B cell (primary cell): ENCODE measurements at regions not wholly inside any gene's neighbourhood (a gene's known extent, or its start where the extent isn't known, plus 50 kb on each side); places are given as distances from the start of the nearest gene placed in this dataset.

Experiments used
- ATAC-seq: fragments of 200-7000 bp; cut with Tn5 transposase; one replicate; pipeline ENCODE4 v1.10.0; 2021; ENCODE audit warnings: low read depth, mild to moderate bottlenecking, moderate number of reproducible peaks, moderate library complexity
- CTCF ChIA-PET: fragments of 350-600 bp; sonication (Branson Sonifier 250); formaldehyde crosslinking; loops from one replicate; lab custom pipeline; 2021; ENCODE audit warnings: antibody characterized with exemption, inconsistent platforms; lab: Charles Lee
- POLR2A ChIA-PET: fragments of 350-600 bp; sonication (Branson Sonifier 250); formaldehyde crosslinking; loops from one replicate; lab custom pipeline; 2021; ENCODE audit warnings: antibody characterized with exemption; lab: Charles Lee
- DNase-seq: peaks from one replicate; pipeline ENCODE4 v3.0.0; 2013
- H2AFZ ChIP-seq: 2 replicates; pipeline ENCODE4 v1.6.1; 2012; ENCODE audit warnings: mild to moderate bottlenecking, low read depth, low read length; ENCODE audit not compliant: insufficient read depth, poor library complexity, severe bottlenecking
- H3K27ac ChIP-seq, 2 donors: 1 replicate in 1 of 2; 2 replicates in 1 of 2; pipeline ENCODE4 v1.5.1; 2012 to 2013; ENCODE audit warnings: low read length in 2 of 2, mild to moderate bottlenecking in 2 of 2, moderate library complexity in 1 of 2
- H3K27me3 ChIP-seq, 4 experiments: fragments of 200-600 bp in 1 of 4; sonication (generic) in 1 of 4; replicated peaks in 1 of 4; 1 replicate in 2 of 4; 2 replicates in 2 of 4; pipeline versions ENCODE4 v1.6.1 to v1.7.0; 2013 to 2016; ENCODE audit warnings: low read length in 3 of 4, mild to moderate bottlenecking in 2 of 4, mixed read lengths in 1 of 4, moderate library complexity in 1 of 4; ENCODE audit not compliant: insufficient read depth in 4 of 4, control insufficient read depth in 3 of 4; ENCODE audit errors: control extremely low read depth in 1 of 4
- H3K36me3 ChIP-seq, 2 experiments: replicated peaks in 1 of 2; 1 replicate in 1 of 2; 2 replicates in 1 of 2; pipeline versions ENCODE4 v1.6.1 to v1.7.1; 2013; ENCODE audit warnings: low read length in 1 of 2; ENCODE audit not compliant: insufficient read depth in 2 of 2, control insufficient read depth in 1 of 2; ENCODE audit errors: control extremely low read depth in 1 of 2, extremely low read depth in 1 of 2
- H3K4me1 ChIP-seq, 2 donors: fragments of 200-600 bp in 1 of 2; sonication (generic) in 1 of 2; 1 replicate in 1 of 2; 2 replicates in 1 of 2; pipeline versions ENCODE4 v1.5.1 to v1.6.1; 2013 to 2017; ENCODE audit warnings: low read length in 2 of 2; ENCODE audit not compliant: control insufficient read depth in 2 of 2, insufficient read depth in 2 of 2
- H3K4me2 ChIP-seq: replicated peaks from 2 replicates; pipeline ENCODE3; 2012; ENCODE audit warnings: mild to moderate bottlenecking, low read depth, low read length; ENCODE audit not compliant: poor library complexity, severe bottlenecking
- H3K4me3 ChIP-seq, 5 experiments: fragments of 200-600 bp in 1 of 5; sonication (generic) in 1 of 5; 1 replicate in 3 of 5; 2 replicates in 2 of 5; pipeline versions ENCODE4 v1.5.1 to v1.7.0; 2011 to 2016; ENCODE audit warnings: low read length in 4 of 5, mild to moderate bottlenecking in 4 of 5, low read depth in 2 of 5, control low read depth in 1 of 5, moderate library complexity in 1 of 5; ENCODE audit not compliant: insufficient read depth in 1 of 5; ENCODE audit errors: control extremely low read depth in 1 of 5, extremely low read depth in 1 of 5
- H3K79me2 ChIP-seq: fragments of 200-600 bp; sonication (generic); one replicate; pipeline ENCODE4 v1.6.0; 2016; ENCODE audit warnings: low read length; ENCODE audit not compliant: control insufficient read depth, insufficient read depth
- H3K9ac ChIP-seq: fragments of 200-600 bp; sonication (generic); 2 replicates; pipeline ENCODE4 v1.6.1; 2017; ENCODE audit warnings: mild to moderate bottlenecking, low read length, moderate library complexity
- H3K9me3 ChIP-seq, 3 donors: one replicate each; pipeline versions ENCODE4 v1.6.1 to v1.7.1; 2013; ENCODE audit warnings: low read length in 2 of 3; ENCODE audit not compliant: control insufficient read depth in 2 of 3, insufficient read depth in 1 of 3; ENCODE audit errors: control extremely low read depth in 1 of 3
- H4K20me1 ChIP-seq: 2 replicates; pipeline ENCODE4 v1.6.0; 2012; ENCODE audit warnings: mild to moderate bottlenecking, low read length; ENCODE audit not compliant: insufficient read depth, control insufficient read depth, poor library complexity, severe bottlenecking
- H3K27ac Mint-ChIP-seq: one replicate; pipeline ENCODE4 v1.8.0; 2021; ENCODE audit warnings: mixed read lengths
- H3K27me3 Mint-ChIP-seq: one replicate; pipeline ENCODE4 v1.8.0; 2021; ENCODE audit warnings: mixed read lengths
- H3K4me1 Mint-ChIP-seq: one replicate; pipeline ENCODE4 v1.8.0; 2021; ENCODE audit warnings: mixed read lengths
- H3K4me3 Mint-ChIP-seq: one replicate; pipeline ENCODE4 v1.8.0; 2021; ENCODE audit warnings: mixed read lengths
- H3K9me3 Mint-ChIP-seq: one replicate; pipeline ENCODE4 v1.8.0; 2022; ENCODE audit warnings: mixed read lengths; ENCODE audit not compliant: insufficient read depth
- EZH2 ChIP-seq: IDR thresholded peaks from 2 replicates; pipeline ENCODE4 v1.6.1; 2012; ENCODE audit warnings: borderline replicate concordance, low read depth, mild to moderate bottlenecking, moderate library complexity, low read length; ENCODE audit not compliant: insufficient read depth, poor library complexity, severe bottlenecking
- WGBS: methylation state at CpG from one replicate; pipeline ENCODE4 v1.1.5; 2013; ENCODE audit warnings: missing lambda C conversion rate; ENCODE audit not compliant: insufficient coverage; 5-methylcytosine and 5-hydroxymethylcytosine counted together
- intact Hi-C: fragments of 100-400 bp; cut with micrococcal nuclease; formaldehyde crosslinking; loops from one replicate; pipeline ENCODE4 v1.10.0; 2022
- TF ChIP-seq, protein P1 (sequence below): fragments of 200-600 bp; IDR thresholded peaks from one replicate; pipeline ENCODE4 v1.8.0; 2022; ENCODE audit warnings: antibody characterized with exemption, mild to moderate bottlenecking

DNA sequence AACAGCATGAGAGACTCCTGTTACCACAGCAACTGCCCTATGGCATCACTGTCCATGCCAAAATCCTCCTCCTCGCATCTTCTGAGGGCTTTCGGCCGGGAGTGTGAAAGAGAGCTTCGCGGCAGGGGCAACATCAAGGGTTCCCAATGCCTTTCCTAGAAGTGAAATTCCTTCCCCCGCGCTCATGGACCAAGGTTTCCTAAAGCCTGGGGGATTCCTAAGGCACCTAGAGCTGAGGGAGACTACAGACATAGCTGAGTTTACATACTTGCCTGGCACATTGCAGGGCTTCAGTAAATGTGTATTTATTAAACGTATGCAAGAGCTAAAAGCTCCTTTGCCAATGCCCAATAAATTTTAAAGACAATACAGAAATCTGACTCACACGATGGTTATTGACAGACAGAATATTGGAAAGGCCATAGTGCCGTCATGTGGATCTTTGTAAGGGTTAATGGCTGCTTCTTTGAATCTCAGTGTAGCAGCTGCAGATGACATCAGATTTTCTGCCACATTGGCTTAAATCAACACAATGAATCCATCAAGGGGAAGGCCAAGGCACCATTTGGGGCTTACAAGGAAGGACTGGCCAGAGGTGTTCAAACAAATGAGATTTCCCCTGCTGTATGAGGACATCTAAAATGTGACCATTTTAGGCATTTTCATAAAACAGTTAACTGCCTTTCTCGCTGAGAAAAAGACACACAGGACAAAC, 281.2 kb upstream of the JARID2 start:
- Histone ChIP-seq H3K4me2 (no peak overlapping the region), H3K4me1 (no peaks in the 10 kb centered on the region), H3K9ac (no peak overlapping the region), H3K4me3 (no peak overlapping the region), H3K27me3 (no peaks in the 10 kb centered on the region), H2AFZ (no peak overlapping the region), H3K27ac (no peak overlapping the region), H3K36me3 (no peaks in the 10 kb centered on the region), H4K20me1 (no peaks in the 10 kb centered on the region), H3K9me3 (peaks cover 0 to 5% (median 3%) of the 10 kb centered on the region in 3 donors), H3K79me2 (no peaks in the 10 kb centered on the region)
- H3K27ac Mint-ChIP-seq = no peak overlapping the region
- no peak for TF ChIP-seq EZH2
- TF ChIP-seq, protein P1, sequence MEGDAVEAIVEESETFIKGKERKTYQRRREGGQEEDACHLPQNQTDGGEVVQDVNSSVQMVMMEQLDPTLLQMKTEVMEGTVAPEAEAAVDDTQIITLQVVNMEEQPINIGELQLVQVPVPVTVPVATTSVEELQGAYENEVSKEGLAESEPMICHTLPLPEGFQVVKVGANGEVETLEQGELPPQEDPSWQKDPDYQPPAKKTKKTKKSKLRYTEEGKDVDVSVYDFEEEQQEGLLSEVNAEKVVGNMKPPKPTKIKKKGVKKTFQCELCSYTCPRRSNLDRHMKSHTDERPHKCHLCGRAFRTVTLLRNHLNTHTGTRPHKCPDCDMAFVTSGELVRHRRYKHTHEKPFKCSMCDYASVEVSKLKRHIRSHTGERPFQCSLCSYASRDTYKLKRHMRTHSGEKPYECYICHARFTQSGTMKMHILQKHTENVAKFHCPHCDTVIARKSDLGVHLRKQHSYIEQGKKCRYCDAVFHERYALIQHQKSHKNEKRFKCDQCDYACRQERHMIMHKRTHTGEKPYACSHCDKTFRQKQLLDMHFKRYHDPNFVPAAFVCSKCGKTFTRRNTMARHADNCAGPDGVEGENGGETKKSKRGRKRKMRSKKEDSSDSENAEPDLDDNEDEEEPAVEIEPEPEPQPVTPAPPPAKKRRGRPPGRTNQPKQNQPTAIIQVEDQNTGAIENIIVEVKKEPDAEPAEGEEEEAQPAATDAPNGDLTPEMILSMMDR = no peak
- DNase-seq (no peak), ATAC-seq (no peak)
- ChIA-PET POLR2A (no interaction called here), CTCF (interaction anchor here (0.7 kb wide), 1 partner anchor 498 kb away, joined by 6 read pairs; no protein-coding TSS in a partner anchor)
- intact Hi-C loops = no loop called here
- 89% methylated on average over 9 of the region's 11 CpGs for WGBS
- no peaks in the 10 kb centered on the region for H3K4me1 Mint-ChIP-seq
- peaks cover 2% of the 10 kb centered on the region for H3K27me3 Mint-ChIP-seq
- H3K4me3 Mint-ChIP-seq = no peak overlapping the region
- peaks cover 6% of the 10 kb centered on the region for H3K9me3 Mint-ChIP-seq

DNA sequence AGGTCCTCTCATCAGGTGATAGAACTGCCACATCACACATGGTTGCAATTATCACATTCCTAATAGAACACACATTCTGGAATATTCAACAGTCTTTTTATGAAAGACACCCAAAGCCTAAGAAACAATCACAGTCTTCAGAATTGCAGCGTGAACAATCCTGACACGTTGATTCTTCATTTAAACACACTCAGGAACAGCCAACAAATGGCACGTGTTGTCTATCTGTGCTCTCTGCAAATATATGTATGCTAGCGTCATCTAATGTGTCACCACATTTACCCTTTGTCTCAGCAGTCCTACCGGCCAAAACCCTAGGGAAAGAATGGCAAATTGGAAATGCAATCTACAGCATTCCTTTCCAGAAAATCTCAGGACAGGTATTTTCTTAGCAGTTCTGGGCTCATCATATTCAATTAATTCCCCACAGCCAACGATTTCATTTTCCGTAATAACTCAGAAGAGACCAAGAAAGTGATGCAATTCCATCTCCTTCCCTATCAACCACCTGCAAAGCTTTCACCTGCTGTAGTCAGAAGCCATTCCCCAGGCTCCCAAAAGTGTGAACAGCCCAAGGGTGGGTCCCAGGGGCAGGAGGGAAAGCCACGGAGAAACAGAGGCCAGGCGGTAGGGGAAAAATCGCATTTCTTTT, 280.3 kb upstream of the JARID2 start:
- H3K27ac ChIP-seq = no peak overlapping the region
- H3K27me3 Mint-ChIP-seq = peaks cover 2% of the 10 kb centered on the region
- no peak for DNase-seq
- H3K36me3 ChIP-seq = no peaks in the 10 kb centered on the region
- no peak overlapping the region for H3K27ac Mint-ChIP-seq
- no peak overlapping the region for H3K4me2 ChIP-seq
- peaks cover 6% of the 10 kb centered on the region for H3K9me3 Mint-ChIP-seq
- intact Hi-C loops = no loop called here
- H4K20me1 ChIP-seq = no peaks in the 10 kb centered on the region
- POLR2A ChIA-PET = no interaction called here
- peaks cover 0 to 5% (median 3%) of the 10 kb centered on the region in 3 donors for H3K9me3 ChIP-seq
- no peak overlapping the region for H2AFZ ChIP-seq
- no peak overlapping the region for H3K4me3 ChIP-seq
- H3K79me2 ChIP-seq = no peaks in the 10 kb centered on the region
- no peaks in the 10 kb centered on the region for H3K4me1 Mint-ChIP-seq
- H3K4me1 ChIP-seq = no peaks in the 10 kb centered on the region
- CTCF ChIA-PET = no interaction called here
- H3K27me3 ChIP-seq = no peaks in the 10 kb centered on the region
- no peak overlapping the region for H3K9ac ChIP-seq
- ATAC-seq = no peak
- no peak for TF ChIP-seq EZH2
- WGBS = 95% methylated on average over 5 of the region's 10 CpGs
- H3K4me3 Mint-ChIP-seq = no peak overlapping the region
